PC-9 (cell line): ENCODE measurements at regions not wholly inside any gene's neighbourhood (a gene's known extent, or its start where the extent isn't known, plus 50 kb on each side); places are given as distances from the start of the nearest gene placed in this dataset.

Experiments
- CTCF ChIP-seq: fragments of 200-600 bp; sonication (generic); conservative IDR thresholded peaks from 2 replicates; pipeline ENCODE4 v1.6.1; 2017; ENCODE audit warnings: mixed run types, antibody characterized with exemption, mild to moderate bottlenecking, moderate library complexity
- EZH2 ChIP-seq: fragments of 200-600 bp; sonication (generic); IDR thresholded peaks from 2 replicates; pipeline ENCODE4 v1.8.0; 2017; ENCODE audit warnings: antibody characterized with exemption, low read depth

GRCh38 chr14:98177551-98177950 is 1094.4 kb downstream of the BCL11B start:
- TF ChIP-seq CTCF: no peak
- no peak for TF ChIP-seq EZH2
